ENCODE measurements at regions not wholly inside any gene's neighbourhood (a gene's known extent, or its start where the extent isn't known, plus 50 kb on each side); places are given as distances from the start of the nearest gene placed in this dataset.

GRCh38 chr2:83844490-83844889, 614.6 kb downstream of the SUCLG1 start:
- TF ChIP-seq, protein P1, sequence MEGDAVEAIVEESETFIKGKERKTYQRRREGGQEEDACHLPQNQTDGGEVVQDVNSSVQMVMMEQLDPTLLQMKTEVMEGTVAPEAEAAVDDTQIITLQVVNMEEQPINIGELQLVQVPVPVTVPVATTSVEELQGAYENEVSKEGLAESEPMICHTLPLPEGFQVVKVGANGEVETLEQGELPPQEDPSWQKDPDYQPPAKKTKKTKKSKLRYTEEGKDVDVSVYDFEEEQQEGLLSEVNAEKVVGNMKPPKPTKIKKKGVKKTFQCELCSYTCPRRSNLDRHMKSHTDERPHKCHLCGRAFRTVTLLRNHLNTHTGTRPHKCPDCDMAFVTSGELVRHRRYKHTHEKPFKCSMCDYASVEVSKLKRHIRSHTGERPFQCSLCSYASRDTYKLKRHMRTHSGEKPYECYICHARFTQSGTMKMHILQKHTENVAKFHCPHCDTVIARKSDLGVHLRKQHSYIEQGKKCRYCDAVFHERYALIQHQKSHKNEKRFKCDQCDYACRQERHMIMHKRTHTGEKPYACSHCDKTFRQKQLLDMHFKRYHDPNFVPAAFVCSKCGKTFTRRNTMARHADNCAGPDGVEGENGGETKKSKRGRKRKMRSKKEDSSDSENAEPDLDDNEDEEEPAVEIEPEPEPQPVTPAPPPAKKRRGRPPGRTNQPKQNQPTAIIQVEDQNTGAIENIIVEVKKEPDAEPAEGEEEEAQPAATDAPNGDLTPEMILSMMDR (IDR thresholded peaks at IDR 0.05), result no peak
- no peak for TF ChIP-seq POLR2AphosphoS5 (IDR thresholded peaks at IDR 0.05)
